HG02798 (cell line): ENCODE measurements at regions not wholly inside any gene's neighbourhood (a gene's known extent, or its start where the extent isn't known, plus 50 kb on each side); places are given as distances from the start of the nearest gene placed in this dataset.

ENCODE experiments used
- ATAC-seq: cut with Tn5 transposase; IDR thresholded peaks from one replicate; pipeline ENCODE4 v1.9.1; 2021; ENCODE audit warnings: mild to moderate bottlenecking; ENCODE audit not compliant: unreplicated experiment, poor library complexity

DNA sequence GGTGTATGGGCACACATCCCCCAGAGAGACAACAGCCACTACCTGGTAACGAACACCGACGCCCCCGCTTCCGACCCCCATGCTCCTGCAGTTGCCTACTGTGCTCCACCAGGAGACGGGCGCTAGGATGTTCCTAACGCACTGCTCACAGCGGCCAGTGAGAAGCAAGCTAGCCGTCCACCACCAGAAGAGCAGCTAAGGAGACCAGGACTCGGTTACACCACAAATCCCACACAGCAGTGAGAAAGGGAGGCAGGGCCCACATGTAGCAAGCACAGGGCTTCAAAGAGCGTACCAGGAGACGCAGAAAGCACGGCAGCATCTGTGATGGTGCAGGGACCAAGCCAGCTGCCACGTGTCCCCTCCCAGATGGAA lies 117.0 kb downstream of the NCOR2 start:
- no peak for ATAC-seq

DNA sequence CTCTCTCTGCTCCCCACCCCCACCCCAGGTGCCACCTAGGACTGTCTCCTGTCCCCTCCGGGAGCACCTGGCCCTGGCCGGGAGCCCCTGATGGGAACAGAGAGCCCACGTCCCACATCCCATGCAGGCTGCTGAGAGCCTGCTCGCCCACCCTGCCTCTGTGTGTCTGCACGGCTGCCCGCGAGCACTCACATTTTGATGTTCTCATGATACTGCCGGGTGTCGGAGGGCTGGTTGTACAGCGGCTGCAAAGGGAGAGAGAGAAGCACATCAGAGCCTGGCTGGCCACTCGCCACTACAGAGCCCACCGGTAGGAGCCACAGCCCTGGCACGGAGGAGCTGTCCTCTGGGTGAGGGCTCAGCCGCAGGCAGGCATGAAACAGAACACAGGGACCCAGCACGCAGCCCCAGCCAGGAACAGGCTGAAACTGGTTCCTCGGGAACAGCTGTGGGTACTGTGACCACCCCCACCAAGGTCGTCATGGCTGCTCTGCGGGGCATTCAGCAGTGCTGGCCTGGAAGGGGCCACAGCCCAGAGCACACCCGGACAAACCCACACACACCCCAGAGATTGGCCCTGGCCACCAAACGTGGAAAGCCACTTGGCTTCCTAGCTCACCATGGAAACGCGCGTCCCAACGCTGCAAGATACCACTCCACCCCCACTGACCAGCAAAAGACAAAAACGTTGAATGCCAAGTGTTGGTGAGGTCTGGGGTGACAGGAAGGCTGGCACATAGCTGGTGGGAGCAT lies 117.6 kb downstream of the NCOR2 start:
- no peak for ATAC-seq

DNA sequence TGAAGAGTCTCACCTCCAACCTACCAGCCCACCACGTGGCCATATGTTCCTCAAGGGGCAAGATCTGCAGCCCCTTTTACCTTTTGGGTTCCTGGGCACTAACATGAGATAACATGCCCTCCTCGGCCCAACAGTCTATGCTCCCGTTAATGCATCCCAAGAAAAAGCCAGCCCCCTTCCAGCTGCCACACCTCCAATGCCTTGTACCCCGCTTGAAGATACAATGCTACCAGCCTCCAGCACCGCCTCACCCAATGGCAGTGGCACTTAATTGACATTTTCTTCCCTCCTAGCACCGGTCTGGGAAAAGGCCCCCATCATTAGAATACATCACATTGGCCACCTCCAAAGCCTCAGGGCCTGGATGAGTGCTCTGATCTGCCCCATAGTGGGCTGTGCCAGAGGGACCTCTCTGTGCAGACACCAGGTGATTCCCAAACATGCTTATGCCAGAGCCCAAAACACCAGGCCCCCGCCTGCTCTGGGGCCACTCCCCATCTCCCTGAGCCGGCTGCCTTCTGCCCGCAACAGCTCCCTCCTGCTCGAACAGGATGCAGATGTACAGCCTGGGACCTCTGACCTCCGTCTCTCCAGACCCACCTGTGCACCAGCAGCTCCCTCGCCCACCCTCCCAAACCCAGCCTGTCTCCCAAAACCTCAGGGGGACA lies 118.3 kb downstream of the NCOR2 start:
- ATAC-seq, result no peak

DNA sequence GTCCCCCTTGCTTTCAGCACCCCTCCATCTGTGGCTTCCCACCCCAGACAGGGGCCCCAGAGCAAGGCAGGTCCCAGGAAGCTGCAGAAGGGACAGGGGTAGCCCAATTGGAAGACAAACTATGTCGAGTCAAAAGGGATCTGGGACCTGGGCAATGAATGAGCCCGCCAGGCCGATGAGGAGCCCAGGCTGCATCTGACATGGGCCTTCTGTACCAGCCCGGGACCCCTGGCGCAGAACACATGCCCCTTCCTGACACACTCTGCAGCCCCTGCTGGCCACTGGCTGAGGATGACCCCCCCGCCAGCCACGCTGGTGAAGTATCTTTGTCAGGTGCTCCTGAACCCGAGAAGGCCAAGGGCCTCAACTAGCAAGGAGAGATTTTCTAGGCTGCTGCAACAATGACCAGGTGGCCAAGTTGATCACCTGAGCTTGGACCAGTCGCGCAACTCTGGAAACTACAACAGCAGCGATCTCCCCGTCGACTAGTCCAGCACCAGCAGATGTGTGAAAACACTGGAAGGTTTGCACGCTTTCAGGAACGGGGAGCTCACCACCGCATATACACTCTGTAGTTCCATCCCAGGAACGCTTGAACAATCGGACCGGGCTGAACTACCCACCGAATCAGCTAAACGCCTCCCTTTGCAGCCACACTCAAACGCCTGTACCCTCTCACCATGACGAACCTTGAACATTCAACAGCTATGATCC lies 119.0 kb downstream of the NCOR2 start:
- no peak for ATAC-seq

DNA sequence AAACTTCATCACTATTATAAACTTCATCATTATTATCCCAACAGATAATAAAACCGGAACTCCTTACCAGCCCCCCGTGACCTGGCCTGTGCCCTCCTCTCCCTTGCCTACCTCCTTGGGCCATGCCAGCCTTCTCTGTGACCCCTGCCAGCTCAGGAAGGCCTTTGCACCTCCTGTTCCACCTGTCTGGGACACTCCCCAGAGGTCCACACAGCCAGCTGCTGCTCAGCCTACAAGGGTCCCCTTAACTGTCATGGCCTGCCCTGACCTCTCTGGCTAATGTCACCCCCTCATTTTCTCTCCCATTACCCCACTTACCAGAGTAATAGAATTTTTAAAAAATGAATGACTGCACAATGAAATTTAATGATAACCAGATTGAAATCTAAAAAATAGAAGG lies 121.0 kb downstream of the NCOR2 start:
- ATAC-seq, result no peak

DNA sequence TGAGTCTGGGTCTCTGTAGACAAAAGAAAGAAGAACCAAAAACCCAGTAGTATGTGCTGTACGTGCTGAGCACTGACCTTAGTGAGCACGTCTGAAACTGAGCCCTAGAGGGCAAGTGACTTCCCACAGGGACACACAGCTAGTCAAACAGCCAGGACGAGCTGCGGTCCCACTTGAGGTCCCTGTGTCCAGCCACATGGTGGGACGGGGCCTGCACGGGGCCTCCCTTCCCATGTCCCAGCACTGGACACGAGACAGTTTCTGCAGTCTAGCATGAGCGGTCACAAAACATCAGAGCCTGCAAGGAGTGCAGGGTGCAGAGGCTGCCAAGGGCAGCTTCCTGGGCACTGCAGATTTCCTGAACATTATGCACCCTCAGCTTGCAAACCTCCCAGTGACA lies 121.6 kb downstream of the NCOR2 start:
- ATAC-seq, result no peak

DNA sequence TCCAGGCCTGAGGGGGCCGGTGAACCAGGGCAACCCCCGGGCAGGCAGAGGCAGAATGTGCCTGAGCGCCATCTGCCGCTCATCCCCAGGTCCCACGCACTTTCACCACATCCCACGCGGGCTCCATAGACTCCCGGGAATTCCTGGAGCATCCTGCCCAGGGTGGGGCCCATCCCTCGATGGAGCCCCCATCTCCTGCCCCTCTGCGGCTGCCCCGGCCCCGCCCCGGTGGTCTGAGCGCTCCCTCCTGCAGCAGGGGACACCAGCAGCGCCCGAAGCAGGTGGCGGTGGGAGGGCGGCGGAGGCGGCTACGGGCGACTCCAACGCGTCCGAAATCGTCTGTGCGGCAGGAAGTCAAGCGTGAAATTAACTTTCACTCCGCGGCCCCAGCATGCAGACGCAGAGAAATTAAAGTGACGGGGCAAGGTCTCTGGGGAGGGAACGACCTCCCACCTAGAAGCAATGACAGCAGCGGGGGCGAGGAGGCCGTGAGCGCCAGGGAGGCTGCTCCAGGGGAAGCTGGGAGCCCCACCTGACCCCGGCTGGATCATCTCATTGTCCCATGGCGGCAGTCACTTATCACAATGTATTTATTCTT lies 122.2 kb downstream of the NCOR2 start:
- ATAC-seq, result no peak

DNA sequence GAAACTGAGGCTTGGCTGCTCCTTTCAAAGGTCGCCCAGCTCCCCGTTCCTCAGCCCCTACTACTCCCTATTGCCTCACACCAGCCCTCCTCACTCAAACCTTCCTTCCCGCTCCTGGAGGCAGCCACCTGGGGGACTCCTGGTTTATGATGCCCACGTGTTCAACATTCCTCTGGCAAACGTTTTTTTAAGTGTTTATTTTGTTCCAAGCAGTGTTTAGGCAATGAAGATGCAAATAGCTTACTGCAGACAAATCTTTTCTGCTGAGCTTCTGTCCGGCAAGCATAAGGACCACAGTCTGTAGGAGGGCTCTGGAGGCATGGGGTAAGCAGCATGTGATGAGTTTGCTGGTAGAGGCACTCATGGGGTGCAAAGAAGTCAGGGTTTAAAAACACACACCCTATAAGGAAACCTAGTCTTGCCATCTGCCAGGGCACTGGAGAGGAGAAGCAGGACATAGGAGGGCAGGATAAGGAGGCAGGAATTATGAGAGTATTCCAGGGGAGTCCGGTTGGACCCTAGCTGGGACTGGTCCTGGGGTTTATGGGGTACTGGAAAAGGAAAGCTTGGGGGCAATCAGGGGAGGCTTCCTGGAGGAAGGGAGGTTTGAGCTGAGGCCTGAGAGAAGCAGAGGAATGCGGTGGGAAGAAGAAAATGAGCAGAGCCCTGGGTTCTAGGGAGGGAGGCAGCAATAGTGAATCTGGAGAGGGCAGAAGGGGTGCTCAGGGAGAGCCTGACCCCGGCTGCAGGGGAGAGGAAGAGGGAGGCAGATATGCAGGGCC lies 123.3 kb downstream of the NCOR2 start:
- ATAC-seq, result no peak

DNA sequence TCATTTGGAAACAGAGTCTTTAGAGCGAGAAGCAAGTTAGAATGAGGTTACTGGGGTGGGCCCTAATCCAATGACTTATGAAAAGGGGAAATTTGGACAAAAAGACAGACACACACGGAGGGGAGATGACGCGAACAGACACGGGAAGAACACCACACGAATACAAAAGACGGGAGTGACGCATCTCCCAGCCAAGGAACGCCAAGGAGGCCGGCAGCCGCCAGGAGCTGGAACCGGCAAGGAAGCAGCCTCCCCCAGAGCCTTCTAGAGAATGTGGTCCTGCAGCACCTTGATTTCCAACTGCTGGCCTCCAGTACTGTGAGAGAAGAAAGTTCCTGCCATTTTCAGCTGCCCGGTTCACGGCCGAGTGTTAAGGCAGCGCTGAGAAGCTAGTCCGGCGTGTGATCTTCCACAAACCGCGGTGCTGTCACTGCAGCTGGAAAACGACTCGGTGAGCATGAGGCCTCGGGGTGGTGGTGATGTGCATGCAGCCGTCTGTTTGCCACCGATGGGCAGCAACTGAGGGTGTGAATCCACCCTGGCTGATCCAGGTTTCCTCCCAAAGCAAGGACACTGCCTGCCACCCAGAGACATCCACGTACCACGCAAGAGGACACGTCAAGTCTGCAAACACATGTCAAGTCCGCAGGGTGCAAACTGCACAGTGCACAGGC lies 124.5 kb downstream of the NCOR2 start:
- ATAC-seq, result no peak

DNA sequence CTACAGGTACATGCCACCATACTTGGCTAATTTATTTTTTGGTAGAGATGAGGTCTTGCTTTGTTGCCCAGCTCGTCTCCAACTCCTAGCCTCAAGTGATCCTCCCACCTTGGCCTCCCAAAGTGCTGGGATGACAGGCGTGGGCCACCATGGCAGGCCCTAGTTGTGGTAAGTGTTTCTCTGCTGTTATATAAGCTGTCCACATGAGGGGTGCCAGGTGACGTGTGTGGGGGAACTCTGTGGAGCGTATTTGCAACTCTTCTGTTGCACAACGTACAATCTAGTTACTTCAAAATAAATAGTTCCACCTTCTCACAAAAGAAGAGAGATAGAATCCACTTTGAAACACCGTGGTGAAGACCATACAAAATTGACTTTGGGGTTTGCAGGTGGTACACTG lies 125.1 kb downstream of the NCOR2 start:
- ATAC-seq, result no peak

DNA sequence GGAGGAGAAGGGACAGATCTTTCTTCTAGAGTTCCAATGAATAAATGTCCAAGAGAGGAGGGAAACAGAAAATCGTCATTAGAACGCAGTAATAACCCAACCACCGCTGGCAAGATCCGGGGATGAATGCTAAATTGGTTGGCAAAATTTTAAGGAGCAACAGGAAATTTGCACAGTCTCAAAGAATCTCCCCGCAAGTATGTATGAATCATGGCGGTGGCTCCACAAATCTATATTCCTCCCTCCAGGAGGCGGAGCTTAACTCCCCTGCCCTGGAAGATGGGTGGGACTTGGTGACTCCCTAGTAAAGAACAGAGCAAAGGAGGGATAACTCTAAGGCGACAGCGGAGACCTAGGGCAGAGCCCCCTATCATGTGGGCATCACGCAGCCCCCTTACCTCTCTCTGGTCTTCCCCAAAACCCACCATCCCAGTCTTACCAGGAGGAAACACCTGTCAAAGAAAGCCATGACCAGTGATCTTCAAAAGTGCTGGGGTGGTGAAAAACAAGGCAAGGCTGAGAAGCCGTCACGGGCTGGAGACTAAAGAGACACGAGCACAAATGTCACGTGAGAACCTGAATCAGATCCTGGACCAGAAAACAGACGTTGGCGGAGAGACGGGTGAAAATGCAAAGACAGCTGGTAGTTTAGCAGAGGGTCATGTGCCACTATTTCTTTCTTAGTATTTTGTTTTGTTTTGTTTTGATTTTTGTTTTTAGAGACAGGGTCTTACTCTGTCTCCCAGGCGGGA lies 125.8 kb downstream of the NCOR2 start:
- ATAC-seq, result no peak

DNA sequence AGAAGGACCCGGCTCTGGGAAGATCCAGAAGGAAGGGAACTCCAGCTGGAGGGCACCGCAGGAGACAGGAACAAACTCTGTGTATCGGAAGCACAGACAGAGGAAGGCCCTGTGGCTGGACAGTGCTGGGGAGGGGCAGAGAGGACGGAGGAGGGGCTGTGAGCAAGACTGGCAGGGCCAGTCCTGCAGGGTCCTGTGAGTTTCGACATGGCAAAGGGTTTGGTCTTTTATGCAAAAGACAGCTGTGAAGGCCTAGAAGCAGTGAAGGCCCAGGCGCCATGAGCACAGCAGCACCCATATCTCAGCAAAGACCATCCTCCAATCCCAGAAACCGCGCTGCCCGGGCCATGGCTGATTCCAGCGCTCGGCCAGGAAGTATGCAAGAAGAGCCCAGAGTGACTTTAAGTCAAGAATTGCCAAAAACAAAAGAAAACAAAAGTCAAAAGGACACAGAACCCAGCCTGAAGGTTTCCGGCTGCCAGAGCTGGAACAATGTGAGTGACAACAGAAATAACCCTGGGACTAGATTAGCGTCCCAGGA lies 126.5 kb downstream of the NCOR2 start:
- no peak for ATAC-seq

DNA sequence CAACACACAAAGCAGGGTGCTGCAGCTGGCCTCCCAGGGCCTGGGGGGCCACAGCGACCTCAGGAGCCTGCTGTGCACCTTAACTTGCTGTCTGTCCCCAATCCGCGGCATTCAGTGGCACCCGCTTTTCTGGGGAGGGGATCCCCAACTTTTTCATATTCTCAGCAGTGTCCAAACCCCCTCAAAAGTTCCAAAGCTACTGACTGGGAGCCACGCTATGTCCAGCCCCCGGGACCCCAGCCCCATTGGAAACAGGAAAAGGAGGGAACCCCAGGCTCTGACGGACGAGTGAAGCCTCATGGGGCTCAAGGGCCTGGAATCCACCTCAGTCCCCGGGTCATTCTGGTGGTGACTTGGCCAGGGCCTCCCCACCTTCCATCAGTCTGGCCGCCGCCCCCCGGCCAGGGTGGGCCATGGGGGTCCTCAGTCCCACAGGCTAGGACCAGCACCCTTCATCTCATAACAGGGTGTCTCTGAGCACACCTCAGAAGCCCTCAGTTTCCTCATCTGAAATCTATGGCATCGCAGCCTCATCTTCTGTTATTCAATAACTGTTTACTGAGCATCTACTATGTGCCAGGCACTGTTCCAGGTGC lies 127.3 kb downstream of the NCOR2 start:
- no peak for ATAC-seq

DNA sequence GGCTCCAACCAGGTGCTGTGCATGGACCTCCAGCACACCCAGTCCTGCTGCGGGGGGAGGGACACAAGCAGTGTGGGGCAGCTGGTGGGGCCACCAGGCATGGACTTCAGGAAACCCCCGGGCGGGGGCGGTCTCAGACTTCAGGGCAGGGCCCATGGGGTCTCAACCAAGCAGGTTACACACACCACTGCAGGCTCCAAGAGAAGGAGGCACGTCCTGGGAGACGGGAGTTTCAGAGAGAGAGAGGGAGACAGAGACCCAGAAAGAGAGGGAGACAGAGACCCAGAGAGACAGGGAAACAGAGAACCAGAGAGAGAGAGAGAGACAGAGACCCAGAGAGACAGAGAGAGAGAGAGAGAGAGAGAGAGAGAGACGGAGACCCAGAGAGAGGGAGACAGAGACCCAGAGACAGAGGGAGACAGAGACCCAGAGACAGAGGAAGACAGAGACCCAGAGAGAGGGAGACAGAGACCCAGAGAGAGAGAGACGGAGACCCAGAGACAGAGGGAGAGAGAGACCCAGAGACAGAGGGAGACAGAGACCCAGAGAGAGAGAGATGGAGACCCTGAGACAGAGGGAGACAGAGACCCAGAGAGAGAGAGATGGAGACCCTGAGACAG lies 128.9 kb downstream of the NCOR2 start:
- ATAC-seq, result no peak

DNA sequence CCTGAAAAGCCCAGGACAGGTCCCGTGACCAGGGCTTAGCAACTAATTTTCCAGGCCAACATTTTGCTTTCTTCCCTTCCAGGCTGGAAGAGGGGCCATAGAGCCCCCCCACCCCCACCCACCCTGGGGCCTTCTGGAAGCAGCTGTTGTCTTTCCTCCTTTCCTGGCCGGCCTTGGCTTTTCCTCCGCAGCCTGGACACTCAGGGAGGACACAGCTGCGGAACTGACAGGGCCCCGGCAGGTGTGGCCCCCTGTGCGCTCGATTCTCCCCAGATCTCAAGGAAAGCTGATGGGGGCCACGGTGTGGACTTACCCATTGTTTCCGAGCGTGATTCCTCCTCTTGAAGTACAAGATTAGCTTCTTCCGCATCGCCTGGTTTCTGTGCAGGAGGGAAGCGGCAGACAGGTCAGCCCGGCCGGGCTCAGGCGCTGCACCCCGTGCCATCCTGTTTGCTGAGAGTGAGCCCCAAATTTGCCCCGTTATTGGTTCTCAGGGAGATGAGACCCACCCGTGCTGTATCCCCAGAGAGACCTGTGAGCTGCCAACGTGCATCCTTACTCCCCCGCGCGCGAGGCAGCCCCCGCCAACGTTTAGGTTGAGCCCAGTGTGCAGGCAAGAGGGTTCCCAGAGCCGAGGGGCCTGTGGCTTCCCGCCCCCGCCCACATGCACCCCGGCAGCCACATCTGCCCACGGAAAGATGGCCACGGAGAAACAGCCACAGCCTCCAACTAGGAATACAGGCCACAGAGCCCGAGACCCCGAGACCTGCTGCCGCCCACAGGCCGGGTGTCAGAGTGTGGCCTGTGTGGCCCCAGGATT lies 129.6 kb downstream of the NCOR2 start:
- ATAC-seq, result no peak

DNA sequence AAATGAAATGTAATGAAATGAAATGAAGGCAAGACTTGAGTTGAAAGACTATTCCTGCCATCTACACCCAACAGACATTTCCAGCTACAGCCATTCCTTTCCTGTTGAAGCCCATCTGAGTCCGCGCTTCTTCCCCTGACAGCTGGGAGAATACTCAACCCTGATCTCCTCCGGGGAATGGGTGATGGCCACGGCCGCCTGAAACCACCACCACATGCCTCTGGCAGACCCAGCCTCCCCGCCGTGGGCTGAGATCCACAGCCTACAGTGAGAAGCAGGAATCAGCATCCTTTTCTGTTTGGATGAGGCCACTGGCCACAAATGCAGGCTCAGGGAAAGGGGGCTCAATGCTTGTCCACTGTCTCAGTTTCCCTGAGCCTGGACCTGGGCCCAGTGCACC lies 130.3 kb downstream of the NCOR2 start:
- no peak for ATAC-seq

DNA sequence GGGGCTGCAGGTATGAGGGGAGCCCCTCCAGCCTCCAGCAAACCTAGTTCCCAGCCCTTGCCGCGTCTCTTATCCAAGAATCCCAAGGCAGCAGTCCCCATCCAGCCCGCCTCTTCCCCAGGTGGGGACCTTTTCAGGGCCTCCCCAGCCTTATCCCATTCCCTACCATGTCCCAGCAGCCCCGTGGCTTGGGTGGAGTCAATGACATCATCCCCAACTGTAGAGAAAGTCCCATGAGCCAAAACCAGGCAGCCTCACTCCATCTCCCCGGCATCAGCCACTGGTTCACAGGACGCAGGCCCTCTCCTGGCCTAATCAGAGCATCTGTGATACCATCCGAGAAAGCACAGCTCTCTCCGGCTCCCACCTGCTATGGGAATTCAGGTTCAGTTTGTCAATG lies 131.0 kb downstream of the NCOR2 start:
- ATAC-seq, result no peak
